ENCODE measurements at regions not wholly inside any gene's neighbourhood (a gene's known extent, or its start where the extent isn't known, plus 50 kb on each side); places are given as distances from the start of the nearest gene placed in this dataset.

DNA sequence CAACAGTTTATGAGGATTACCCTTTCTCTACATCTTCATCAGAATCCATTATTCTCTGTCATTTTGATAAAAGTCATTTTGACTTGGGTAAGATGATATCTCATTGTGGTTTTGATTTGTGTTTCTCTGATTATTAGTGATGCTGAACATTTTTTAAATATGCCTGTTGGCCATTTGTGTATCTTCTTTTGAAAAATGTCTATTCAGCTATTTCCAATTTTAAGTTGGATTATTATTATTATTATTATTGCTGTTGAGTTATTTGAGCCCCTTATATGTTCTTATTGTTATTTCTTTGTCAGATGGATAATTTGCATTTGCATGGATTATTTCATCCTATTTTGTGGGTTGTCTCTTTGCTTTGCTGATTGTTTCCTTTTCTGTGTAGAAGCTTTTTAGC lies 421.2 kb upstream of the LMCD1 start:
- TF ChIP-seq, protein P1, sequence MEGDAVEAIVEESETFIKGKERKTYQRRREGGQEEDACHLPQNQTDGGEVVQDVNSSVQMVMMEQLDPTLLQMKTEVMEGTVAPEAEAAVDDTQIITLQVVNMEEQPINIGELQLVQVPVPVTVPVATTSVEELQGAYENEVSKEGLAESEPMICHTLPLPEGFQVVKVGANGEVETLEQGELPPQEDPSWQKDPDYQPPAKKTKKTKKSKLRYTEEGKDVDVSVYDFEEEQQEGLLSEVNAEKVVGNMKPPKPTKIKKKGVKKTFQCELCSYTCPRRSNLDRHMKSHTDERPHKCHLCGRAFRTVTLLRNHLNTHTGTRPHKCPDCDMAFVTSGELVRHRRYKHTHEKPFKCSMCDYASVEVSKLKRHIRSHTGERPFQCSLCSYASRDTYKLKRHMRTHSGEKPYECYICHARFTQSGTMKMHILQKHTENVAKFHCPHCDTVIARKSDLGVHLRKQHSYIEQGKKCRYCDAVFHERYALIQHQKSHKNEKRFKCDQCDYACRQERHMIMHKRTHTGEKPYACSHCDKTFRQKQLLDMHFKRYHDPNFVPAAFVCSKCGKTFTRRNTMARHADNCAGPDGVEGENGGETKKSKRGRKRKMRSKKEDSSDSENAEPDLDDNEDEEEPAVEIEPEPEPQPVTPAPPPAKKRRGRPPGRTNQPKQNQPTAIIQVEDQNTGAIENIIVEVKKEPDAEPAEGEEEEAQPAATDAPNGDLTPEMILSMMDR (IDR thresholded peaks at IDR 0.05), result no peak
- TF ChIP-seq POLR2A (IDR thresholded peaks at IDR 0.05) (no peak), POLR2AphosphoS5 (IDR thresholded peaks at IDR 0.05) (no peak)
